Hepatocyte (in vitro differentiated cells): ENCODE measurements at regions not wholly inside any gene's neighbourhood (a gene's known extent, or its start where the extent isn't known, plus 50 kb on each side); places are given as distances from the start of the nearest gene placed in this dataset.

Experiments
- DNase-seq: peaks from one replicate; pipeline ENCODE4 v3.0.0-alpha.2; 2016; ENCODE audit warnings: low spot score
- H2AFZ ChIP-seq: fragments of 200-600 bp; sonication (generic); 2 replicates; pipeline ENCODE4 v1.6.0; 2016; ENCODE audit warnings: antibody characterized with exemption, mild to moderate bottlenecking
- H3K27ac ChIP-seq: fragments of 200-600 bp; sonication (generic); 2 replicates; pipeline ENCODE4 v1.5.1; 2016; ENCODE audit warnings: mild to moderate bottlenecking
- H3K27me3 ChIP-seq: fragments of 200-600 bp; sonication (generic); 2 replicates; pipeline ENCODE4 v1.6.1; 2016
- H3K36me3 ChIP-seq: fragments of 200-600 bp; sonication (generic); replicated peaks from 2 replicates; pipeline ENCODE4 v1.5.1; 2016; ENCODE audit warnings: low read depth; ENCODE audit not compliant: insufficient read depth
- H3K4me1 ChIP-seq: fragments of 200-600 bp; sonication (generic); 2 replicates; pipeline ENCODE4 v1.5.1; 2016; ENCODE audit warnings: mild to moderate bottlenecking, moderate library complexity; ENCODE audit not compliant: insufficient read depth
- H3K4me2 ChIP-seq: fragments of 200-600 bp; sonication (generic); 2 replicates; pipeline ENCODE4 v1.6.0; 2016
- H3K4me3 ChIP-seq: fragments of 200-600 bp; sonication (generic); 2 replicates; pipeline ENCODE4 v1.5.1; 2016; ENCODE audit warnings: mild to moderate bottlenecking
- H3K79me2 ChIP-seq: fragments of 200-600 bp; sonication (generic); 2 replicates; pipeline ENCODE4 v1.6.0; 2017; ENCODE audit warnings: mild to moderate bottlenecking
- H3K9me2 ChIP-seq: fragments of 200-600 bp; sonication (generic); replicated peaks from 2 replicates; pipeline ENCODE4 v1.6.0; 2017; ENCODE audit warnings: mild to moderate bottlenecking; ENCODE audit not compliant: insufficient read depth
- H3K9me3 ChIP-seq: fragments of 200-600 bp; sonication (generic); 2 replicates; pipeline ENCODE4 v1.5.1; 2016; ENCODE audit warnings: low read depth, mild to moderate bottlenecking
- H4K20me1 ChIP-seq: fragments of 200-600 bp; sonication (generic); 2 replicates; pipeline ENCODE4 v1.6.0; 2016; ENCODE audit warnings: mild to moderate bottlenecking; ENCODE audit not compliant: insufficient read depth, poor library complexity, severe bottlenecking
- EZH2 ChIP-seq: fragments of 200-600 bp; sonication (generic); IDR thresholded peaks from 2 replicates; pipeline ENCODE4 v1.6.1; 2016; ENCODE audit warnings: antibody characterized with exemption, mild to moderate bottlenecking, borderline replicate concordance
- EZH2phosphoT487 ChIP-seq: fragments of 200-600 bp; sonication (generic); IDR thresholded peaks from one replicate; pipeline ENCODE4 v1.6.1; 2018; ENCODE audit warnings: antibody characterized with exemption, mild to moderate bottlenecking, low read depth, moderate library complexity; ENCODE audit not compliant: unreplicated experiment, severe bottlenecking
- WGBS: methylation state at CpG from one replicate; pipeline ENCODE4 v1.1.6; 2016; ENCODE audit warnings: low lambda C conversion rate; ENCODE audit errors: missing lambda C conversion rate; 5-methylcytosine and 5-hydroxymethylcytosine counted together
- TF ChIP-seq, protein P1 (sequence below): fragments of 200-600 bp; sonication (generic); IDR thresholded peaks from 2 replicates; pipeline ENCODE4 v1.5.1; 2016; ENCODE audit warnings: antibody characterized with exemption, mild to moderate bottlenecking; ENCODE audit not compliant: poor library complexity

GRCh38 chr15:94739639-94740038, 508.3 kb downstream of the MCTP2 start:
- Histone ChIP-seq H3K9me2 (no peaks in the 10 kb centered on the region), H2AFZ (no peak overlapping the region), H3K79me2 (no peaks in the 10 kb centered on the region), H3K27me3 (no peaks in the 10 kb centered on the region), H3K27ac (no peak overlapping the region), H3K36me3 (no peaks in the 10 kb centered on the region), H4K20me1 (no peaks in the 10 kb centered on the region), H3K4me2 (no peak overlapping the region), H3K9me3 (no peaks in the 10 kb centered on the region), H3K4me1 (no peaks in the 10 kb centered on the region), H3K4me3 (no peak overlapping the region)
- 92% methylated on average over 3 of the region's 3 CpGs for WGBS
- DNase-seq = no peak
- no peak for TF ChIP-seq EZH2
- TF ChIP-seq, protein P1, sequence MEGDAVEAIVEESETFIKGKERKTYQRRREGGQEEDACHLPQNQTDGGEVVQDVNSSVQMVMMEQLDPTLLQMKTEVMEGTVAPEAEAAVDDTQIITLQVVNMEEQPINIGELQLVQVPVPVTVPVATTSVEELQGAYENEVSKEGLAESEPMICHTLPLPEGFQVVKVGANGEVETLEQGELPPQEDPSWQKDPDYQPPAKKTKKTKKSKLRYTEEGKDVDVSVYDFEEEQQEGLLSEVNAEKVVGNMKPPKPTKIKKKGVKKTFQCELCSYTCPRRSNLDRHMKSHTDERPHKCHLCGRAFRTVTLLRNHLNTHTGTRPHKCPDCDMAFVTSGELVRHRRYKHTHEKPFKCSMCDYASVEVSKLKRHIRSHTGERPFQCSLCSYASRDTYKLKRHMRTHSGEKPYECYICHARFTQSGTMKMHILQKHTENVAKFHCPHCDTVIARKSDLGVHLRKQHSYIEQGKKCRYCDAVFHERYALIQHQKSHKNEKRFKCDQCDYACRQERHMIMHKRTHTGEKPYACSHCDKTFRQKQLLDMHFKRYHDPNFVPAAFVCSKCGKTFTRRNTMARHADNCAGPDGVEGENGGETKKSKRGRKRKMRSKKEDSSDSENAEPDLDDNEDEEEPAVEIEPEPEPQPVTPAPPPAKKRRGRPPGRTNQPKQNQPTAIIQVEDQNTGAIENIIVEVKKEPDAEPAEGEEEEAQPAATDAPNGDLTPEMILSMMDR = no peak
- TF ChIP-seq EZH2phosphoT487 = no peak

DNA sequence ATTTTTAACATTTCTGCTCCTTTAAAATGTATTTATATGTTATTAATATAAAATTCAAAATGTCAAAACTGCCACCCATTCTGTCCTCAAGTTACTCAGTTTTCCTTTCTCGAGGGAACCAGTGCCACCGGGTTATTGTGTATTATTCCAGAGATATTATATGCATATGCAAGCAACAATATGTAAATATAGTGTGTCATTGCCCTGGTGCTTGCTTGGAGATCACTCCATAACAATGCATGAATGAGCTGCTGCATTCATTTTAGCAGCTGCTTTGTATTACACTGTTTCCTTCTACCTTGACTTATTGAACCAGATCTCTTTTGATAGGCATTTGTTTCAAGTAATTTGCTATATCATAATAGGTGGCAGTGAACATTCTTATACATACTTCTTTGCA, 509.1 kb downstream of the MCTP2 start:
- no peak overlapping the region for H3K4me2 ChIP-seq
- H3K27ac ChIP-seq = no peak overlapping the region
- no peaks in the 10 kb centered on the region for H4K20me1 ChIP-seq
- no peaks in the 10 kb centered on the region for H3K79me2 ChIP-seq
- H3K27me3 ChIP-seq = no peaks in the 10 kb centered on the region
- H3K4me1 ChIP-seq = no peaks in the 10 kb centered on the region
- H3K9me2 ChIP-seq = no peaks in the 10 kb centered on the region
- 72% methylated on average over 2 of the region's 2 CpGs for WGBS
- H3K36me3 ChIP-seq = no peaks in the 10 kb centered on the region
- no peak for DNase-seq
- TF ChIP-seq EZH2 (no peak), EZH2phosphoT487 (no peak)
- TF ChIP-seq, protein P1 = no peak
- no peaks in the 10 kb centered on the region for H3K9me3 ChIP-seq
- no peak overlapping the region for H3K4me3 ChIP-seq
- H2AFZ ChIP-seq = no peak overlapping the region

- Histone ChIP-seq H4K20me1 (no peaks in the 10 kb centered on the region), H3K4me3 (no peak overlapping the region), H2AFZ (no peak overlapping the region), H3K79me2 (no peaks in the 10 kb centered on the region), H3K27me3 (no peaks in the 10 kb centered on the region), H3K36me3 (no peaks in the 10 kb centered on the region), H3K4me2 (peak overlapping the region; percentile 48), H3K27ac (no peak overlapping the region), H3K9me3 (no peaks in the 10 kb centered on the region), H3K9me2 (no peaks in the 10 kb centered on the region), H3K4me1 (no peaks in the 10 kb centered on the region)
- WGBS = 39% methylated on average over 11 of the region's 11 CpGs
- TF ChIP-seq, protein P1 = no peak
- no peak for TF ChIP-seq EZH2
- no peak for TF ChIP-seq EZH2phosphoT487
- peak; percentile 10 for DNase-seq
Measured at GRCh38 chr15:94743668-94744067, 512.3 kb downstream of the MCTP2 start.
